Endothelial cell of umbilical vein (primary cell): ENCODE measurements at regions not wholly inside any gene's neighbourhood (a gene's known extent, or its start where the extent isn't known, plus 50 kb on each side); places are given as distances from the start of the nearest gene placed in this dataset.

Source experiments
- BruUV-seq: library from RNA; stranded (reverse); fragments of 400-500 nt; replicated peaks from 2 replicates; lab custom pipeline; 2021; lab: Mats Ljungman, UMichigan
- CTCF ChIA-PET: fragments of 300-600, 350-600 bp; sonication (Branson Sonifier 250); formaldehyde crosslinking; loops from one replicate; lab custom pipeline; 2021; ENCODE audit warnings: antibody characterized with exemption, inconsistent platforms; lab: Charles Lee
- POLR2A ChIA-PET: fragments of 300-600, 350-600 bp; sonication (Branson Sonifier 250); formaldehyde crosslinking; loops from one replicate; lab custom pipeline; 2021; ENCODE audit warnings: antibody characterized with exemption, inconsistent platforms; lab: Charles Lee
- DNase-seq: peaks from one replicate; pipeline ENCODE4 v3.0.0-alpha.2; 2011; ENCODE audit warnings: low read depth, low spot score
- FAIRE-seq: peaks from 2 replicates; lab custom pipeline; 2011; peaks lifted over from hg19 to GRCh38; lab: Jason Lieb, UNC
- H2AFZ ChIP-seq: 2 replicates; pipeline ENCODE4 v1.6.0; 2012; ENCODE audit warnings: low read depth, low read length, control low read depth, inconsistent platforms
- H3K27ac ChIP-seq: 2 replicates; pipeline ENCODE4 v1.5.1; 2011; ENCODE audit warnings: low read depth, mild to moderate bottlenecking, control low read depth, low read length, moderate library complexity; ENCODE audit not compliant: insufficient read depth
- H3K27me3 ChIP-seq, 2 experiments: 2 replicates each; pipeline versions ENCODE4 v1.6.0 to v1.6.1; 2011; ENCODE audit warnings: low read length in 2 of 2, mixed read lengths in 1 of 2; ENCODE audit not compliant: control insufficient read depth in 2 of 2, insufficient read depth in 2 of 2
- H3K36me3 ChIP-seq, 2 experiments: 2 replicates in 1 of 2; 3 replicates in 1 of 2; pipeline ENCODE4 v1.5.1; 2011; ENCODE audit warnings: low read length in 2 of 2, mild to moderate bottlenecking in 1 of 2, moderate library complexity in 1 of 2; ENCODE audit not compliant: control insufficient read depth in 2 of 2, insufficient read depth in 2 of 2; ENCODE audit errors: extremely low read depth in 1 of 2
- H3K4me1 ChIP-seq: 3 replicates; pipeline ENCODE4 v1.5.1; 2011; ENCODE audit warnings: mild to moderate bottlenecking, low read length; ENCODE audit not compliant: control insufficient read depth, insufficient read depth; ENCODE audit errors: extremely low read depth
- H3K4me2 ChIP-seq: 2 replicates; pipeline ENCODE4 v1.6.1; 2011; ENCODE audit warnings: low read length, control low read depth, mixed read lengths; ENCODE audit not compliant: insufficient read depth
- H3K4me3 ChIP-seq, 3 experiments: fragments of 200-600 bp in 1 of 3; sonication (generic), shearing (Covaris generic) in 1 of 3; replicated peaks in 1 of 3; 2 replicates each; pipeline ENCODE4 v1.5.1; 2011 to 2016; ENCODE audit warnings: control low read depth in 3 of 3, low read length in 3 of 3, mild to moderate bottlenecking in 2 of 3, inconsistent platforms in 1 of 3, low read depth in 1 of 3, moderate library complexity in 1 of 3; ENCODE audit not compliant: insufficient read depth in 1 of 3
- H3K79me2 ChIP-seq: 2 replicates; pipeline ENCODE4 v1.6.0; 2012; ENCODE audit warnings: low read length, inconsistent platforms; ENCODE audit not compliant: control insufficient read depth, insufficient read depth
- H3K9ac ChIP-seq: replicated peaks from 2 replicates; pipeline ENCODE3; 2011; ENCODE audit warnings: low read length, control low read depth; ENCODE audit not compliant: insufficient read depth; ENCODE audit errors: extremely low read depth
- H3K9me1 ChIP-seq: replicated peaks from 3 replicates; pipeline ENCODE4 v1.6.0; 2011; ENCODE audit warnings: mild to moderate bottlenecking, low read length; ENCODE audit not compliant: control insufficient read depth, insufficient read depth; ENCODE audit errors: extremely low read depth
- H3K9me3 ChIP-seq: replicated peaks from 2 replicates; pipeline ENCODE4 v1.5.1; 2012; ENCODE audit warnings: low read length, inconsistent platforms; ENCODE audit not compliant: control insufficient read depth, insufficient read depth
- H4K20me1 ChIP-seq: replicated peaks from 2 replicates; pipeline ENCODE3; 2011; ENCODE audit warnings: mild to moderate bottlenecking, low read length; ENCODE audit not compliant: control insufficient read depth, insufficient read depth; ENCODE audit errors: extremely low read depth
- CTCF ChIP-seq, 2 donors: IDR thresholded peaks; 1 replicate in 1 of 2; 2 replicates in 1 of 2; pipeline ENCODE4 v1.5.1; 2011; ENCODE audit warnings: low read length in 2 of 2, mild to moderate bottlenecking in 2 of 2, moderate library complexity in 2 of 2, control low read depth in 1 of 2, inconsistent platforms in 1 of 2, low read depth in 1 of 2; ENCODE audit not compliant: insufficient read depth in 1 of 2; ENCODE audit errors: extremely low read depth in 1 of 2
- EZH2 ChIP-seq: IDR thresholded peaks from 2 replicates; pipeline ENCODE4 v1.6.1; 2012; ENCODE audit warnings: borderline replicate concordance, low read depth, mild to moderate bottlenecking, moderate library complexity, low read length, inconsistent platforms; ENCODE audit not compliant: severe bottlenecking
- FOS ChIP-seq: IDR thresholded peaks from 2 replicates; pipeline ENCODE4 v1.6.1; 2011; ENCODE audit warnings: mild to moderate bottlenecking, low read length, moderate library complexity, borderline replicate concordance; ENCODE audit not compliant: insufficient read depth
- GATA2 ChIP-seq: IDR thresholded peaks from 2 replicates; pipeline ENCODE4 v1.7.0; 2011; ENCODE audit warnings: low read depth, mild to moderate bottlenecking, moderate library complexity, mixed read lengths, low read length; ENCODE audit not compliant: insufficient read length, insufficient read depth
- JUN ChIP-seq: IDR thresholded peaks from 2 replicates; pipeline ENCODE4 v1.6.1; 2011; ENCODE audit warnings: borderline replicate concordance, low read depth; ENCODE audit not compliant: insufficient read length, insufficient read depth
- MAX ChIP-seq: IDR thresholded peaks from 2 replicates; pipeline ENCODE4 v1.6.1; 2011; ENCODE audit not compliant: insufficient read depth, insufficient read length
- MYC ChIP-seq: IDR thresholded peaks from one replicate; pipeline ENCODE4 v1.6.1; 2011; ENCODE audit warnings: mild to moderate bottlenecking, low read depth, low read length
- POLR2A ChIP-seq: IDR thresholded peaks from 2 replicates; pipeline ENCODE4 v1.6.1; 2012; ENCODE audit warnings: low read depth, mild to moderate bottlenecking, control low read depth, low read length
- POLR2AphosphoS5 ChIP-seq: IDR thresholded peaks from 2 replicates; pipeline ENCODE4 v1.6.1; 2012; ENCODE audit warnings: low read depth, mild to moderate bottlenecking, control low read depth, low read length, moderate library complexity; ENCODE audit not compliant: insufficient read depth
- dilution Hi-C: fragments of 300-500 bp; cut with MboI; formaldehyde crosslinking; loops from one replicate; pipeline ENCODE4 v1.15.0; 2019; ENCODE audit warnings: low sequenced_read_pairs; ENCODE audit not compliant: extremely low pct_ligation_motif_present
- intact Hi-C: fragments of 100-400 bp; cut with micrococcal nuclease; formaldehyde crosslinking; loops from one replicate; pipeline ENCODE4 v1.10.0; 2022

- Histone ChIP-seq H3K27me3 (no peaks in the 10 kb centered on the region), H2AFZ (peak overlapping the region; percentile 9), H3K4me1 (peaks cover 10% of the 10 kb centered on the region), H3K4me2 (no peak overlapping the region), H3K9me3 (no peaks in the 10 kb centered on the region), H4K20me1 (no peaks in the 10 kb centered on the region), H3K4me3 (no peak overlapping the region), H3K36me3 (no peaks in the 10 kb centered on the region), H3K9ac (no peak overlapping the region), H3K27ac (no peak overlapping the region), H3K79me2 (no peaks in the 10 kb centered on the region), H3K9me1 (no peaks in the 10 kb centered on the region)
- ChIA-PET POLR2A (no interaction called here), CTCF (interaction anchor here (1.0 to 1.5 kb wide), 2 partner anchors 57 to 84 kb away, joined by 3 read pairs; no protein-coding TSS in a partner anchor)
- FAIRE-seq = no peak
- DNase-seq = no peak
- no peak for TF ChIP-seq EZH2
- no peak for TF ChIP-seq FOS
- TF ChIP-seq JUN = no peak
- no peak for TF ChIP-seq MYC
- no peak for TF ChIP-seq CTCF (IDR thresholded peaks at IDR 0.05; ENCODE audit: extremely low read depth in 1 of 2, insufficient read depth in 1 of 2, low read depth in 1 of 2, low read length in 2 of 2)
- TF ChIP-seq POLR2A = no peak
- no peak for TF ChIP-seq GATA2
- no peak for TF ChIP-seq POLR2AphosphoS5
- TF ChIP-seq MAX = no peak
- BruUV-seq = no TSS peak
- intact Hi-C loops (no loop called here), dilution Hi-C loops (no loop called here)
These were observed 65.3 kb downstream of the HOXA1 start for GRCh38 chr7:27030393-27031050.
